Osteocyte (in vitro differentiated cells): ENCODE measurements at regions not wholly inside any gene's neighbourhood (a gene's known extent, or its start where the extent isn't known, plus 50 kb on each side); places are given as distances from the start of the nearest gene placed in this dataset.

ENCODE experiments used
- DNase-seq: peaks from one replicate; pipeline ENCODE4 v3.0.0; 2021; ENCODE audit warnings: mixed read lengths; ENCODE audit not compliant: unreplicated experiment; ENCODE audit errors: extremely low spot score
- H3K27ac Mint-ChIP-seq: one replicate; pipeline ENCODE4 v1.8.0; 2021; ENCODE audit warnings: mild to moderate bottlenecking, mixed read lengths; ENCODE audit not compliant: unreplicated experiment
- H3K27me3 Mint-ChIP-seq: one replicate; pipeline ENCODE4 v1.8.0; 2021; ENCODE audit warnings: mixed read lengths; ENCODE audit not compliant: unreplicated experiment
- H3K36me3 Mint-ChIP-seq: one replicate; pipeline ENCODE4 v1.8.0; 2021; ENCODE audit warnings: mixed read lengths; ENCODE audit not compliant: unreplicated experiment
- H3K4me1 Mint-ChIP-seq: one replicate; pipeline ENCODE4 v1.8.0; 2021; ENCODE audit warnings: mixed read lengths; ENCODE audit not compliant: unreplicated experiment
- H3K4me3 Mint-ChIP-seq: one replicate; pipeline ENCODE4 v1.8.0; 2021; ENCODE audit warnings: mild to moderate bottlenecking, moderate library complexity, mixed read lengths; ENCODE audit not compliant: unreplicated experiment
- H3K9me3 Mint-ChIP-seq: one replicate; pipeline ENCODE4 v1.8.0; 2021; ENCODE audit warnings: mixed read lengths; ENCODE audit not compliant: unreplicated experiment
- TF ChIP-seq, protein P1 (sequence below): fragments of 200-600 bp; sonication (generic); IDR thresholded peaks from 2 replicates; pipeline ENCODE4 v1.5.0; 2021; ENCODE audit warnings: antibody characterized with exemption, mild to moderate bottlenecking, moderate library complexity

- H3K36me3 Mint-ChIP-seq = no peaks in the 10 kb centered on the region
- no peak overlapping the region for H3K4me3 Mint-ChIP-seq
- no peak overlapping the region for H3K27ac Mint-ChIP-seq
- H3K9me3 Mint-ChIP-seq = no peaks in the 10 kb centered on the region
- peaks cover 82% of the 10 kb centered on the region for H3K27me3 Mint-ChIP-seq
- TF ChIP-seq, protein P1, sequence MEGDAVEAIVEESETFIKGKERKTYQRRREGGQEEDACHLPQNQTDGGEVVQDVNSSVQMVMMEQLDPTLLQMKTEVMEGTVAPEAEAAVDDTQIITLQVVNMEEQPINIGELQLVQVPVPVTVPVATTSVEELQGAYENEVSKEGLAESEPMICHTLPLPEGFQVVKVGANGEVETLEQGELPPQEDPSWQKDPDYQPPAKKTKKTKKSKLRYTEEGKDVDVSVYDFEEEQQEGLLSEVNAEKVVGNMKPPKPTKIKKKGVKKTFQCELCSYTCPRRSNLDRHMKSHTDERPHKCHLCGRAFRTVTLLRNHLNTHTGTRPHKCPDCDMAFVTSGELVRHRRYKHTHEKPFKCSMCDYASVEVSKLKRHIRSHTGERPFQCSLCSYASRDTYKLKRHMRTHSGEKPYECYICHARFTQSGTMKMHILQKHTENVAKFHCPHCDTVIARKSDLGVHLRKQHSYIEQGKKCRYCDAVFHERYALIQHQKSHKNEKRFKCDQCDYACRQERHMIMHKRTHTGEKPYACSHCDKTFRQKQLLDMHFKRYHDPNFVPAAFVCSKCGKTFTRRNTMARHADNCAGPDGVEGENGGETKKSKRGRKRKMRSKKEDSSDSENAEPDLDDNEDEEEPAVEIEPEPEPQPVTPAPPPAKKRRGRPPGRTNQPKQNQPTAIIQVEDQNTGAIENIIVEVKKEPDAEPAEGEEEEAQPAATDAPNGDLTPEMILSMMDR = no peak
- DNase-seq = no peak
- peaks cover 7% of the 10 kb centered on the region for H3K4me1 Mint-ChIP-seq
Observed at GRCh38 chr1:209207126-209207700, 376.3 kb upstream of the CAMK1G start.

DNA sequence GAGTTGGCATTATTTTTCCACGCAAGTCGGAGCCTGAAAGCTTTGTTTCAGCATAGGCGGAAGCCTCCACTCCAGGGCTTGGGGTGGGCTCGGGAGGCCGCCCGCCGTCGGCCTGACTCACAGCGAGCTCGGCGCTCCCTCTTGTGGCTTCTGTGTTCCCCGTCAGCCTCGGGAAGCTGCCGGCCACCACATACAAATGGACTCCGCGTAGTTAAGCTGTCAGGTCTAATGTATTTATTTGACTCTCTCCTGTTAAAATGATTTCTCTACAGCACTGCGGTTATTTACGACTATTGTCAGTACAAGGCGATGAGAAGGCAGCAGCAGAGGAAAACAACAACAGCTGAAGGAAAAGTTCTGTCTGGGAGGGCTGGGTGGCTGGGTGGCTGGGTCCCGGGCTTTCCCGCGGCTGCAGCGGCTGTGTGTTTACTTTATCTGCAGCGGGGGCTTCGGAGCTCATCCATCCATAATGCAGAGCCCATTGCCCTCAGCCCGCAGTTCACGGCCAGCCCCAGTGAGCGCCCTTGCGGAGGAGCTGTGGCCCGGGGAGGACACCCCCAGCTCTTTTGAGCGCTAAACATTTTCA, 375.7 kb upstream of the CAMK1G start:
- peak overlapping the region; percentile 60 for H3K4me3 Mint-ChIP-seq

DNA sequence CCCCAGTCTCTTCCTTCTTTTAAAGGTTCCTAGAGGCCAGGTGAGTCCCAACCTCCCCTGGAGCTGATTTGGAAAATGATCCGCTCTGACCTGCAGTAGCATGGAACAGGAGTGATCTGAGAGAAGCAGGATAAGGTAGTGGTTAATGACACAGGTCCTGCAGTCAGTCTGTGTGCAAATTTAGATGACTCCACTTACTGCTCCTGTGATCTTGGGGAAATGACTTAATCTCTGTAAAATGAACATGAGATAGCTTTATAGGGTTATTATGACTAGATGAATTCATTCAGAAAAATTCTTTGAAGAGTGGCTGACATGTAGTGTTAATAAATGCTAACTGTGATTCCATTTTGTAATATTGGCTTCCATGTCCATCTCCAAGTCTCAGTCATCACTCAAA, 374.9 kb upstream of the CAMK1G start:
- Mint-ChIP-seq H3K27me3 (peaks cover 87% of the 10 kb centered on the region), H3K9me3 (no peaks in the 10 kb centered on the region), H3K27ac (no peak overlapping the region), H3K36me3 (no peaks in the 10 kb centered on the region), H3K4me3 (no peak overlapping the region), H3K4me1 (peaks cover 7% of the 10 kb centered on the region)
- TF ChIP-seq, protein P1 = no peak
- no peak for DNase-seq

More for the DNA sequence above, 375.7 kb upstream of the CAMK1G start:
- Mint-ChIP-seq H3K4me1 (peaks cover 7% of the 10 kb centered on the region), H3K27me3 (peaks cover 88% of the 10 kb centered on the region), H3K36me3 (no peaks in the 10 kb centered on the region), H3K27ac (no peak overlapping the region), H3K9me3 (no peaks in the 10 kb centered on the region)
- DNase-seq = no peak
- TF ChIP-seq, protein P1 = peak; percentile 91

DNA sequence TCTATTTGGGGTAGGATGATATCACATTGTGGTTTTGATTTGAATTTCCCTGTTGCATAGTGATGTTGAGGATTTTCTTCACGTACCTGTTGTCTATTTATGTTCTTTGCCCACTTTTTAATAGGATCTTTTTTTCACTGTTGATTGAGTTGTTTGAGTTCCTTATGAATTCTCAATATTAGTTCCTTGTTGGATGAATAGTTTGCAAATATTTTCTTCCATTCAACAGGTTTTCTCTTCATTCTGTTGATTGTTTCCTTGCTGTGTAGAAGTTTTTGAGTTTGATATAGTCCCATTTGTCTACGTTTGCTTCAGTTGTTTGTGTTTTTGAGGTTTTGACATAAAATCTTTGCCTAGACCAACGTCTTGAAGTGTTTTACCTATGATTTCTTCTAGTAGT, 369.5 kb upstream of the CAMK1G start:
- Mint-ChIP-seq H3K36me3 (no peaks in the 10 kb centered on the region), H3K4me3 (no peak overlapping the region), H3K27me3 (peaks cover 52% of the 10 kb centered on the region), H3K9me3 (no peaks in the 10 kb centered on the region), H3K27ac (no peak overlapping the region), H3K4me1 (no peaks in the 10 kb centered on the region)
- TF ChIP-seq, protein P1 = no peak
- no peak for DNase-seq

GRCh38 chr1:209215826-209216225, 367.7 kb upstream of the CAMK1G start:
- Mint-ChIP-seq H3K4me1 (no peaks in the 10 kb centered on the region), H3K4me3 (no peak overlapping the region), H3K36me3 (no peaks in the 10 kb centered on the region), H3K27ac (no peak overlapping the region), H3K9me3 (no peaks in the 10 kb centered on the region), H3K27me3 (peaks cover 35% of the 10 kb centered on the region)
- no peak for DNase-seq
- TF ChIP-seq, protein P1 = no peak
